HG02885 (cell line): ENCODE measurements at regions not wholly inside any gene's neighbourhood (a gene's known extent, or its start where the extent isn't known, plus 50 kb on each side); places are given as distances from the start of the nearest gene placed in this dataset.

ENCODE experiments used
- ATAC-seq: cut with Tn5 transposase; IDR thresholded peaks from one replicate; pipeline ENCODE4 v1.9.1; 2021; ENCODE audit warnings: mild to moderate bottlenecking; ENCODE audit not compliant: unreplicated experiment, poor library complexity

DNA sequence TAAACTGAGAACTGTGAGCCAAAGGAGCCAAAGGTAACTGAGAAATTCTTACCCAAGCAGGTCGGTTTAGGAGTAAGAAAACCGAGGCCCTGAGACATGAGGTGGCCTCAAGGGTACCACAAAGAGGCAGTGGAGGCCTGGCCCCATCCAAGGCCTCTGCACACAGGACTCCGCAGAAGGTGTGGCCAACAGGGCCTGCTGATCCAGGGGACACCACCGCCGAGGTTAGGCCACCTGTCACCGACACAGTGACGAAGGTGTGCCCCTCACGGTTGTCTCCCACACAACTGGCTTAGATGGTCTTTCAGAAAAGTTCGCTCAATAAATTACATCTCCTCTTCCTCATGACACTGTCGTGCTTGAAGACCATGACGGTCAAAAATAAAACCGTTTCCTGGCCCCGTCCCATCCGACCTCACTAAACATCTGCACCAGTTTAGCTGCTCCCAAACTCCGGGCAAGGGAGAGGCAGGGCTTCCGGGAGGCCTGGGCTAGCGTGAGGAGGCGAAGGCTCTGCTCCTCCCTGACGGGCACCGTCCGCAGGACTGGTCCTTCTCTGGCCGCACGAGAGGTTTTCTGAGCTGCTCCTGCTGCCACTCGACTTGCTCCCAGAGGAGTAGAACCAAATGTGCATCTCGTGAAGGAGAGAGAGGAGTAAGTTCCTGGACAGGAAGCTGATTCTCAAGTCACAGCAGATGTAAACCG is 442.0 kb downstream of the EIPR1 start:
- ATAC-seq = no peak

GRCh38 chr2:2933426-2933825 is 444.2 kb downstream of the EIPR1 start:
- ATAC-seq = no peak

DNA sequence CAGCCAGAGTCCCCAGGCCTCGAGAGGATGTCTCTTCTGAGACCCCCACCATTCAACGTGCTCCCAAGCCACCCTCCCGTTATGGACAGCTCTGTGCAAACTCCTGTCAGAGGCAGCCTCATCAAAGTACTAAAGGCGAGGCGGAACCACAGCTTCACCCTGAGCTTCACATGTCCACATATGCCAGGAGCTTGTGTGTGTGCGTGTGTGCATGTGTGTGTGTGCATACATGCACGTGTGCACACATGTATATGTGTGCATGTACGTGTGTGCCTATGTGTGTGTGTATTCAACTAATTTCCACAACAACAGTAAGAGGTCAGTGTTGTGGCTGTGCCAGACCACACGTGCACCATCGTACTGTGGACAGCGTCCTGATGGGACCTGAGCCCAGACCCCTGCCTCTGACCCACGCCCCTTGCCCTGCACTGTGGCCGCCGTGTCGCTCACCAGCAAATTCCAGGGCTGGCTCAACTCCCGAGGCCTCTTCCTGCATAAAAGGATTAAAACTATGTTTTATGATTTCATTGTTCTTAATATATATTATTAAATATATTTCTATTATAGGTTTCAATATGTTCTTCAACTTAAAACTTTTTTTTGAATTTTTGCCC is 444.8 kb downstream of the EIPR1 start:
- no peak for ATAC-seq

DNA sequence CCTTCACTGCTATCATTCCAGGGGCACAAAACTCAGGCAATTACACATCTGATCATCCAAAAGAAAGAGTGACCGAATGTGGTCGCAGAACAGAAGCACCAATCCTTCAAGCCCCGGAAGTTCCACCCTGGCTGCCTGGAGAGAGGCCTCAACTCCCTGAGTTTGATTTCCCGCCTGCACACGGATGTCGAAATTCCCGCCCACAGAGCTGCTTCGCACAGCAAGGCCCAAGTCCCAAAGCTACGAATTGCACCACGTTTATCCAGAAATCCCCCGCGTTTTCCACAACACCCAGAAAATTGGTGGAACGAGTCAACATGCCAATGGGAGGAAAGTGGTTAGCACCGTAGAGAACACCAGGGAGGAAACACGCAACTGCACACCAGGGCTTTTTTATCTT is 445.4 kb downstream of the EIPR1 start:
- no peak for ATAC-seq

DNA sequence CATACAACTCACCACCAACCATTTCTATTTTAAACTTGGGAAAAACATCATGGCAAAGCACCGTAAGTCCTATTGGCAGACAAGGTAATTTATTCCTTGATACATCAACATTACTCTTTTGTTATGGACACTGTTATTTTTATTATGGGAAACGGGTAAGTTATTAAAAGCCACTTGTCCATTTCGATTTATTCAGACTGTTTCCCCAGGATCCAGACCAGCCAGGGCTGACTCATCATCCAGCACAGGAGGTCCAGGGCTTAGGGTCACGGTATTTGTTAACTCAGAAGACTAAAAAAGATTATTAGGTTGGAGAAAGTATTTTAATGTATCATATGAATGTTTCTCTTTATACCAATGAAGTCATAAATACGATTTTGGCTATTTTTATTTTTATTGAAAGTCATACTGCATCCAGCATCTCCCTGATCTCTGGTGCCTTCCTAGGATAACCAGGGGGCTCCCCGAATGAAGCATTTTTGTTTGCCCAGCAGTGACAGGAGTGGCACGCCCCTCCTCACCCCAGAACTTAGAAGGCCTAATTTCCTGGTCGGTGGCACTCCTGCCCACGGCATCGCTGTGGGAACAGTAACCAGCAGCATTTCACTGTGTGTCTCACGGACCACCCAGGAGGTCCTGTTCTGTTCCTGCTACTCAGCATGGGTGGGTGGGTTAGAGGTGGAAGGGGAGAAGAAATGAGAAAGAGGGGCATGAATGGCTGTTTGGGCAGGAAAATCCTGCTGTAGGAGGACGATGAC is 446.1 kb downstream of the EIPR1 start:
- no peak for ATAC-seq

DNA sequence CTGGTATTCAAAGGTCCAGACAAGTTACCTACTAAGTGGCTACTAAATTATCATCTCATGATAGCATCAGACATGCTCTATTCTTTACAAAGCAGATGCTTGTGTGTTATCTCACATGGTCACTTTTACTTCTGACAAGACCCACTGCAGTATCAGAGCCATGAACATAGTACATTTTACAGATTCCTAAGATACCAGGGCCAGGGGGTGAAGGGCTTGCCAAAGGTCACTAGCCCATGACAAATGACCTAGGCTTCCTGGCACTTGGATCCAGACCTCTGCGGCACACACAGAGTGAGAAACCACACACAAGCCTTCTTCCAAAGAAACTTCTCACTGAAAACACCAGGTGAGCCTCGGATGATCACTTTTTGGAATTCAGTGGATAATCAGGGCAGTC is 446.8 kb downstream of the EIPR1 start:
- ATAC-seq = no peak

- ATAC-seq = peak; percentile 68
Observed at GRCh38 chr2:2926858-2927175, 450.8 kb downstream of the EIPR1 start.

DNA sequence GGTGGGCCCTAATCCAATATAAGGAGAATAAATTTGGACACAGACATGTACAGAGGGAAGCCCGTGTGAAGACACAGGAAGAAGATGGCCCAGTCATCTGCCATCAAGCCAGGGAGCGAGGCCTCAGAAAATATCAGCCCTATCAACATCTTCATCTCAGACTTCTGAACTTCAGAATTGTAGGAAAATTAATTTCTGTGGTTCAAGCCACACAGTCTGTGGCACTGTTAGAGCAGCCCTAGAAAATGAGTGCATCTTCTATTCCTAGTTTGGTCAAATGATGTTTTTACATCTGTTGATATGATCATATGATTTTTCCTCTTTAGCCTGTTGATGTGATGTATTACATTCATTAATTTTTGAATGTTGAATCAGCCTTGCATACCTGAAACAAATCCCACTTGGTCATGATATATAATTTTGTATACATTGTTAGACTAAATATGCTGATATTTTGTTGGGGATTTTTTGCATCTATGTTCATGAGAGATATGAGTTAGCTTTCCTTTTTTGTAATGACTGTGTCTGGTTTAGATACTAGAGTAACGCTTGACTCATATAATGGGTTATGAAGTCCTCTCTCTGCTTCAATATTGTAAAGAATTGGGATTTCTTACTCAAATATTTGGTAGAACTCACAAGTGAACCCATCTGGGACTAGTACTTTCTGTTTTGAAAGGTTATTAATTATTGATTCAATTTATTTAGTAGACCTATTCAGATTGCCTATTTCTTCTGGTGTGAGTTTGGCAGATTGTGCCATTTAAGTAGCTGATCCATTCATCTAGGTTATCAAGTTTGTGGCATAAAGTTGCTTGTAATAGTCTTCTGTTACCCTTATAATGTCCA is 451.4 kb downstream of the EIPR1 start:
- ATAC-seq = peak; percentile 83

- no peak for ATAC-seq
Observed at GRCh38 chr2:2922156-2922555, 455.5 kb downstream of the EIPR1 start.

GRCh38 chr2:2921011-2921720 is 456.5 kb downstream of the EIPR1 start:
- no peak for ATAC-seq

DNA sequence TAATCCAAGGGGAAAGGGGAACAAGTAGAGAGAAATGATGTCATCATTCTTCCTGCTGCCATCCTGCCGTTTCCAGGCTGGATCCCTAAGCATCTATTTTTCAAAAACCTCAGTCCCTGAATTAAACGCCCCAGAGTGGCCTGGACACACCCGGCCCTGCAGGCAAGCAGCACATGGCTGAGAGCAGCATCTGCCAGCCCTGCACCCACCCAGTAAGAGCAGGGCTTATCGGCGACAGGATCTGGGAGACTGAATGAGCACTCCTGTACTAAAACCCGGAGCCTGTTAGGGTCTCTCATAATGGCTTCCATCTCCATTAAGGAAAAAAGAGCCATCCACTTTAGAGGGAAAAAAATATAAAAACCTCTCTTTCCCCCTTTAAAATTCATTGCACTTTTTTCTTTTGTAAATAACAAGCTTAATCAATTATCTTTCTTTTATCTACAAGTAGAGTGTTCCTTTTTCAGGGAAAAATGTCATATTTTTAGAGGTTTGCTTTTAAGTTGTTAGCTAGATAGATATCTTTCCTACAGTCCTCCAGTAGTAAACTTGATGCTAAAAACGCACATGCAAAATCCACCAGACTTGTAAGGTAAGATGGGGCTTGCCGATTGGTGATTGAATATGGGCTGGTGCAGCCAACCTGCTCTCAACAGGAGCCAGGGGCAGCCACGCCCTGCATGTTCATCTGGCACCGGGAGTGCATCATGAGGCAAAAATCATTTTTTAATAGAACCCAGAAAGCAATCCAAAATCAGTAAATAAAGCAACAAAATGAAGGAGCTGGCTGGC is 457.8 kb downstream of the EIPR1 start:
- ATAC-seq = no peak

DNA sequence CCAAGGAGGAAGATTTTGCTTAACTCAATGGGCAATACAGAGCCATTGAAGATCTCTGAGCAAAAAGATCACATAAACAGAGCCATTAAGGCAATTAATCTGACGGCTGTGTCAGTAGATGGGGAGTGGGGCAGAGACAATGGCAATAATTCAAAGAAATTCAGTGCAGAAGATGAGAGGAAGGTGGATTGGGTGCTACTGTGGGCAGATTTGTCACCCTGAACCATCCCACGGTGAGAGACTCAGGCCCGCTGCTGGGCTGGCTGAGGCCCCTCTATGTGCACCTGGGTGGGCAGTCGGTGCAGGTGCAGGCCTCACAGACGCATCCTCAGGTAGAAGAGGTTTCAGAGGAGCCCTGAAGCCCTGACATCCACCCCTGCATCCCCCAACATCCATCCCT is 458.6 kb downstream of the EIPR1 start:
- no peak for ATAC-seq

DNA sequence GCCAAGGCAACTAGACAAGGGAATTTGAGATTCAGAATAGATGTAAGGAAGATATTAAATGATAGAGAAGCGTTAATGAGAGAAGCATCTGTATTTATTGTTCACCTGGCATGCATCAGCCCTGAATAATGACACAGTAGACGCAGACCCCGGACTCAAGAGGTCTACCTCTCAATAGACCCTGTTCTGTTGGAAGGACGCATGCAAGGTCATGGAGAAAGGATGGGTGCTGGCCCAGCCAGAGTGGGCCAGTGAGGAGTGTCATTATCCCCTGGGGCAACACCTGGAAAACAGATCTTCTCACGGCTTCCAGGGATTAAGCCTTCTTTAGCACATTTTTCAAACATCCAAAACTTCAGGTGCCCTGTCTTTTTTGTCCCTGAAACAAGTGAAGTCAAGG is 461.0 kb downstream of the EIPR1 start:
- no peak for ATAC-seq

DNA sequence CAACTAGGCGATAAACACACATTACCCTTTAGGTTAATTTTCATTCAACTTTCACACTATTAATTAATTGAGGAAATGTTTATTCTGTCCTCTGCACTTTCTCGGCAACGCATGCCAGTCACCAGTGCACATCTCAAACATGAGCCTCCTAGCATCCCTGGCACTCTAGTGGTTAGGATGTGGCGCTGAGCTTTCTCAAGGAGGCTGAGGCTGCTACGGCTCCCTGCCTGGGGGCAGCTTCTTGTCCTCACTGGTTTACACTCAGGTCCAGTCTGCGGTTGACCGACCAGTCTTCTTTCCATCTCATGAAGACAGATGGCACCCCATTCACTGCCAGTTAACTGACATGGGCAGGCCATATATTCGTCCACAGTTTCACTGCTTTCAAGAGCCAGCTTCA is 463.4 kb downstream of the EIPR1 start:
- no peak for ATAC-seq

GRCh38 chr2:2913601-2914120 is 464.0 kb downstream of the EIPR1 start:
- ATAC-seq = no peak

DNA sequence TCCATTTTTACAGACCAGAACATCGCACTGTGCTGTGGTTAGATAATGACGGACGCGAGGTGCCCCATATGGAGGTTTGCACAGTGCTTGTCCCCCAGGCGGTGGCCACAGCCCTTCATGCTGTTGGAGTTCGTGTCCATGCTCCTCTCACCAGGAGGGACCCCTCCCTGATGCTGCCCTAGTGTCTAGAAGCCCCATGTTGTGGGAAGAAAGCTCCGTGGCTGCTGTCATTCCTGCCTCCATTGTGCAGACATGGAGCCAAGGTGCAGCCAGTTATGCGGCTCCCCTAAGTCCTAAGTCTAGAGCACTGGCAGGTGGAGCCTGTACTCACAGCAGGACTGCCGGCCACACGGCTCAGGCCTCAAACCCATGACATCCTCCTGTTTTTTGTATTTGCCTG is 464.9 kb downstream of the EIPR1 start:
- ATAC-seq = no peak

DNA sequence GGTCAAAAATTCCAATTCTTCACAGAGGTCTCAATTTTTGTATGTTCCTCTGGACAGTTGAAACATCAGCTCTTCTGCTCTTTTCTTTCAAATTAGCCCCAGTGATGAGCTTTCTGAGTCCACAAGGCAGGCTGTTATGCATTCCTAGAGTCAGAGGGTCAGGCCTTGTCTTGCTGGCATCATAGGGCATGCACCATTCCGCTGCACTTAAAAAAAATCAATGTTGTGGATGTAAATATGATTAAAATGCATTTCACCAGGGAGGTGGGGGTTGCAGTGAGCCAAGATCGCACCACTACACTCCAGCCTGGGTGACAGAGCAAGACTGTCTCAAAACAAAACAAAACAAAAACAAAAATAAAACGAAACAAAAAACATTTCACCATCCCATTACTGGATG is 465.3 kb downstream of the EIPR1 start:
- ATAC-seq = no peak

- no peak for ATAC-seq
Observed at GRCh38 chr2:2910259-2910658, 467.4 kb downstream of the EIPR1 start.
